ENCODE measurements at regions not wholly inside any gene's neighbourhood (a gene's known extent, or its start where the extent isn't known, plus 50 kb on each side); places are given as distances from the start of the nearest gene placed in this dataset.

- DNase-seq (ENCODE audit: low read depth in 2 of 3, low spot score in 2 of 3) = no peak
Measured at GRCh38 chr16:6625606-6626005, 707.0 kb upstream of the RBFOX1 start.

DNA sequence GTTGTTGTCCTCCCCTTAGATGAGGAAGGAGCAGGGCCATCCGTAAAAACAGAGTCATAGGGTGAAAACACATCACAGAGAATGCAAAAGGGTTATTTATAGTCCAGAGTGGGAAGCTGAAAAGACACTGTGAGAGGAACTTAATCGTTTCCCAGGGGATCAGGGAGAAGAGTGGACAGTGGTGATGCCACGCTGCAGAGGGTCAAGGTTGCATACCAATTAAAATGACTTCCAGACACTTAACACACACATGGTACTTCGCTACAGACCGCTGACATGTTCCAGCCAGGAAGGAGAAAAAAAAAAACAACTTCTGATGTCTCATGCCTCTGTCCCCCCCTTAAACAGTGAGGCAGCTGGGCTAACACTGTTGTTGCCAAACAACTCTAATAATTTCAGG is 713.8 kb upstream of the RBFOX1 start:
- DNase-seq (ENCODE audit: low read depth in 2 of 3, low spot score in 2 of 3) = no peak

DNA sequence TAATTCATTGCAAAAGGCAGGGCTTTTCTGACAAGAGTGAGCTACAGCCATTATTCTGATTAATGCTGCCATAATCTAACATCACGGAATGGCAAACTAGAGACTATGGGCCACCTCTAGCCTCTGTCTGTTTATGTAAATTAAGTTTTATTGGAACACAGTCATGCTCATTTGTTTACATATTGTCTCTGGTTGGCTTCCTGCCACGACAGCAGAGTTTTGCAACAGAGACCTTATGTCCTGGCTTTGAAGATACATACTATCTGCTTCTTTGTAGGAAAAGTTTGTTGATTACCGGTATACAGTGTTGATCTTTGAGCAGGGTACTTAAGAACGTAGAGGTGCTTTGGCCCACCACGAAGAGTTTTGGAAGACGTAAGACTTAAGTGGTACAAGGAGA is 715.9 kb upstream of the RBFOX1 start:
- no peak for DNase-seq (ENCODE audit: low read depth in 2 of 3, low spot score in 2 of 3)

GRCh38 chr16:6615636-6616035 is 717.0 kb upstream of the RBFOX1 start:
- DNase-seq (ENCODE audit: low read depth in 2 of 3, low spot score in 2 of 3) = no peak

DNA sequence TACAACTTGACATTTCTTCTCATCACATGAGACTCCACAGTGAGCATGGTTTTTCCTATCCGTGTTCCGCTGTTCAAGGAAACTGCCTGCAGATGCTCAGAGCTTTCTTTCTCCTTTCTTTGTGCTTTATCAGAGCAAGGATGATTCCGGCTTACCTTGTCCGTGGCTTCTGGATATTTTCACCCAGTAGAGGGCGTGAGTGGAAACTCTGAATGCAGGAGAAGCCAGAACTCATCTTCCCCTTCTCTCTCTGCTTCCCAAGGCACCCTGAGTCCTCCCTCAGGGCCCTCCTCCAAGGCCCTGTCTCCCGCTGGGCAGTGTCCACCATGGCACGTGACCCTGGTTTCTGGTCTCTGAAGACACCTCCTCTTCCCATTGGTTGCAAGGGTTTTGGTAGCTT is 721.1 kb upstream of the RBFOX1 start:
- no peak for DNase-seq (ENCODE audit: low read depth in 2 of 3, low spot score in 2 of 3)

GRCh38 chr16:6605490-6605889 is 727.2 kb upstream of the RBFOX1 start:
- DNase-seq (ENCODE audit: low read depth in 2 of 3, low spot score in 2 of 3) = no peak

GRCh38 chr16:6603780-6604325 is 728.8 kb upstream of the RBFOX1 start:
- DNase-seq (ENCODE audit: low read depth in 2 of 3, low spot score in 2 of 3) = no peak

DNA sequence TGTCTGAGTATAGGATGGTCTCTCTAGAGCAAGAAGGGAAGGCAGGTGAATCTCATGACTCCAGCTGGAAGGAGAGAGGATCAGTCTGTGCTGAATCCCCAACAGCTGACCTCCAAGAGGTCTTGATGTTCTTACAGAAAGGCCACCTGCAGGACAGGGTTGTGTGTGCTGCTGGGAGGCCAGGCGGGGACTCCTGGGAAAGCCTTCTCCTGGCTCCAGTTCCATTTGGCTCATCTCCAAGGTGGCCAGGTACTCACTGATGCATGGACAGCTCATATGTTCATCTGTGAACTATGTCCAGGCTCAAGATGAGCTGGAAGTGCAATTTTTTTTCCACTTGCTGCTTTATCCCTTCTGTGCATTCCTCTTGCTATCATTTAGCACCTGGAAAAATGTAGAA is 730.2 kb upstream of the RBFOX1 start:
- DNase-seq (ENCODE audit: low read depth in 2 of 3, low spot score in 2 of 3) = no peak

GRCh38 chr16:6600167-6600566 is 732.5 kb upstream of the RBFOX1 start:
- no peak for DNase-seq (ENCODE audit: low read depth in 2 of 3, low spot score in 2 of 3)

DNA sequence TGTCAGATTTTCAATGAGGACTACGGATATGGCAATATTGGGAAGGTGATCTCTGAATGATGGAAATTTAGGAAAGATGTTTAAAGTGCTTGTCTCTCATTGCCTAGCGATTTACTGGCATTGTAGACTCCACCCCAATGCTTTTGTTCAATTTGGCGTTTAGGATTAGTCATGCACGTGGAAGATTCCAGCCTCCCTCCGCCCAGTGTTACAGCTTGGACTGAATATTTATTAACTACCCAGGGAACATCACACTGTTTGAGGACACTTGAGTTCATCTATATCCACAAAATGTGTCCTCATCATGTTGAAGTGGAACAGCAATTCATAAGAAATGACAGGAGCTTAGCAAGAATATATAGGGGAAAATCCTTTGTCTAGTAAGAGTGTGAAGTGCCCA is 738.8 kb upstream of the RBFOX1 start:
- DNase-seq (ENCODE audit: low read depth in 2 of 3, low spot score in 2 of 3) = no peak

GRCh38 chr16:6576606-6577005 is 756.0 kb upstream of the RBFOX1 start:
- DNase-seq (ENCODE audit: low read depth in 2 of 3, low spot score in 2 of 3) = no peak

DNA sequence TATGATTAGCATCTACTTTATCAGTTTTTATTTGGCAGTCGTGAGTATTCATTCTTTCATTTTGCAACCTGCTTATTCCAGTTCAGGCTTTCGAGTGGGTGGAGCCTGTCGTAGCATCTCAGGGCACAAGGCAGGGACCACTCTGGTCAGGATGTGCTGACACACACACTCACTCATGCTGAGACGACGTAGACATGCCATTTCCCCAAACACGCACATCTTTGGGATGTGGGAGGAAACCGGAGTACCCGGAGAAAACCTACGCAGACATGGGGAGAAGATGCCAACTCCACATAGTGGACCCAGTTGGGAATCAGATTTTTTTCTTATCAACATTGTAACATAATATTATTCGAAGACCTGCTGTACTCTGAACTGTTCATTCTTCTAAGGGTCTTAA is 756.5 kb upstream of the RBFOX1 start:
- DNase-seq (ENCODE audit: low read depth in 2 of 3, low spot score in 2 of 3) = no peak

GRCh38 chr16:6574146-6574545 is 758.5 kb upstream of the RBFOX1 start:
- DNase-seq (ENCODE audit: low read depth in 2 of 3, low spot score in 2 of 3) = no peak

DNA sequence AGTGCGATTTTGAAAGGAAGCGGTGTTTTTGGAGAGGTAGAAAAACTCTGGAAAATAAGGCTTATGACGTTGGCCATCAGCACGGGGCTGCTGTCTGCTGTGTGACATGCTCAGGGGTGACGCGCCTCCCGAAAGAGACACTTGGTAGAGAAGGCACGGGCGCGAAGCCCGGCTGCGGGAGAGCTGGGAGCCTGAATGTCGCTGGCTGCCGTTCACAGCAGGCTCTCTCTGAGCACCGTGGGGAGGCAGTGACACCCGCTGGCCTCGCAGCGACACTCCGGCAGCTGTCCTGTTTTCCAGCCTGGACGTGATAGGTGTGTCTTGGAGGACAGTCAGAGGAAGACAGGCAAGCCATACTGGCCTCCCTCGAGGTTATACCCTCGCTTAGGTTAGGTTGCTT is 759.1 kb upstream of the RBFOX1 start:
- no peak for DNase-seq (ENCODE audit: low read depth in 2 of 3, low spot score in 2 of 3)

- no peak for DNase-seq (ENCODE audit: low read depth in 2 of 3, low spot score in 2 of 3)
Measured at GRCh38 chr16:6571044-6571443, 761.6 kb upstream of the RBFOX1 start.

DNA sequence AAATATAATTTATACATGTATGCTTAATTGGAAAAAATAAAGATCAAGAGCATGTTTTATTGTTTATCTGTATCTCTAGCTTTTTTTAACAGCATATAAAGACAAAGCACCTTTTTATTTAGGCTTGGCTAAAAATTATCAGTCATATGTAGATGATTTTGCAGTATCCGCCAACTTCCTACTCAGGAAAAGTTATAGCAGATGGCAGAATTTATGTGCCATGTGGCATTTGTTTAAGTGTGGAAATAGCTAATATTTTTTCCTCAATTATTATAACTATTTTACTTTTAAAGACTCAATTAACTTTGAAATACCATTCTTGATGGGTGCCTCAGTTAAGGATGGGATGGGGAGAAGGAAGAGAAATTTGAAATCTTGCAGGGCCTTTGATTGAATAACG is 762.1 kb upstream of the RBFOX1 start:
- no peak for DNase-seq (ENCODE audit: low read depth in 2 of 3, low spot score in 2 of 3)

- DNase-seq (ENCODE audit: low read depth in 2 of 3, low spot score in 2 of 3) = no peak
Measured at GRCh38 chr16:6562986-6563385, 769.7 kb upstream of the RBFOX1 start.

DNA sequence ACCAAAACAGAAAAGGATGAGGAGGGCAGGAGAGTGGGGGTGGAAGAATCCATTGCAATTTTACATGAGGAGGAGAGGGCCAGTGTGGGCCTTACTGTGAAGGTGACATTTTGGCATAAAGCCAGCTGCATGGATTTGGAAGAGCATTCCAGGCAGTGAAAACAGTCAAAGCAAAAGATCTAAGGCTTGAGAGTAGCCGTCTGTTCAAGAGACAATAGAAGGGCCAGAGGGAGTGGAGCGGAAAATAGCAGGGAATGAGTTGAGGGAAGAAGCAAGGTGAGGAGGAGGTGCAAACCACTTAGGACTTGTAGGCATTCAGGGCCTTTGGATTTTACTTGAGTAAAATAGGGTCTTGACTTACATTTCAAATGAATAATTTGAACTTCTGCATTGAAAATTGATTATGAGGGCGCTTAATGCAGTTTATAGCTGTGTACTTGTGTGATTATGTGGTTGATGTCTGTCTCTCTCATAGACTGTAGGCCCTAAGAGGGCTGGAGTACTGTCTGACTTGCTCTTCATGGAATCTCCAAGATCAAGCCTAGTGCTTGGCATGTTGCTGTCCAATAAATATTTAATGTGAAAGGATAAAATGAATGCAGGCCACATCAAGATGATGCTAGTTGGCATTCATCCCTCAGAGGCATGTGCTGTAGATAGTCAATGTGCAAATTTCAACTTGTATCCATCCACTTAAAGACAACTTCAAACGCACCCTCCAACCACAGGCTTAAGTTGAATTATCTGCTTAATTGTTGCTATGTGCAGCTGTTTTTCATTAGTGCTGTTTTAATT is 772.1 kb upstream of the RBFOX1 start:
- no peak for DNase-seq (ENCODE audit: low read depth in 2 of 3, low spot score in 2 of 3)

DNA sequence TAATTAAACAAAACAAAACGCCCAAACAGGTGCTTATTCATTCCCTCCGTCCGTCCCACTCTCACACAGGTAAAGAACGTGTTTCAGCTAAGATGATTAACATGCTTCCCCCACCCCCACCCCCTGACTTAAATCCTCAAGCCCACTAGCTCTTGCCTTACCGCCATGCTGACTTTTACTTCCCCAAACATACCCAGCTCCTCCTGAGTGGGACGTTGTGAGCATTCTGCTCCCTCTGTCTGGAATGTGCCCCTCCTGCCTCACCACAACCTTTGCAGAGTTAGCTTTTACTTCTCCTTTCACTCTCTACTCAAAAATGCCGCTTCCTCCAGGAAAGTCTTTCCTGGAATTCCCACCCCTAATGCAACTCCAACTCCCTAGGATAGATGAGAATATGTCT is 774.0 kb upstream of the RBFOX1 start:
- no peak for DNase-seq (ENCODE audit: low read depth in 2 of 3, low spot score in 2 of 3)

DNA sequence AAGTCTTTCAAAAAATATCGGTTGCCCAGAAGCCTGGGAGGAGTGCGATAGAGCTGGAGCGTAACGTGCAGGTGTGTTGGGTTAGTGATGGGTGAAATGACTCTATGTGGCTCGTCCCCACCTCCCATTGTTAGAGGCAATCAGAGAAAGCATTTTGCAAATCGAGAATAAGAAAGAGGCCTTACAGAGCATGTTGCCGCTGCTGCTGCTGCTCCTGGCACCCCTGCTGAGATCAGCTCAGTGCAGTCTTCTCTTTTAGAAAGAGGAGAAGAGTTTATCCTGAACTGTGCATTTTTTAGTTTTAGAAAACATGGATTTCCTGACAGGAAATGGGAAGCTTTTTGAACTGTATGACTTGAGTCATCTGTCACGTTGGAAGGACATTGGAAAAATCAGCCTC is 774.5 kb upstream of the RBFOX1 start:
- no peak for DNase-seq (ENCODE audit: low read depth in 2 of 3, low spot score in 2 of 3)

GRCh38 chr16:6557353-6558023 is 775.2 kb upstream of the RBFOX1 start:
- DNase-seq (ENCODE audit: low read depth in 2 of 3, low spot score in 2 of 3) = no peak

DNA sequence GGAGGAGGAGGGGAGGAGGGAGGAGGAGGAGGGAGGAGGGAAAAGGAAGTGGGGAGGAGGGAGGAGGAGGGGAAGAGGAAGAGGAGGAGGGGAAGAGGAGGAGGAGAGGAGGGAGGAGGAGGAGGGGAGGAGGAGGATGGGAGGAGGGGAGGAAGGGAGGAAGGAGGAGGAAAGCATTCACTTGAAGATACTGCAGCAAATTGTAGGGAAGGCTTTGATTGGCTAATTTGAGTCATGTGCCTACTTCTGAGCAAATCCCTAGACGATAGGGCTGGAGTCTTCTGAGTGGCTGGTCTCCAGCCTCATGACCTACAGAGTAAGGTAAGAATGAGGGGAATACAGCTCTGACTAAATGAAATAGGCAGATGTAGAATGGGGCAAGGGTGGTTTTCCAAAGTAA is 783.2 kb upstream of the RBFOX1 start:
- DNase-seq (ENCODE audit: low read depth in 2 of 3, low spot score in 2 of 3) = no peak
